ENCODE measurements at regions not wholly inside any gene's neighbourhood (a gene's known extent, or its start where the extent isn't known, plus 50 kb on each side); places are given as distances from the start of the nearest gene placed in this dataset.

GRCh38 chr13:75153834-75154233, 328.1 kb downstream of the TBC1D4 start:
- no peak for TF ChIP-seq CTCF (IDR thresholded peaks at IDR 0.05; ENCODE audit: low read depth, low read length)
- no peak for TF ChIP-seq POLR2A (IDR thresholded peaks at IDR 0.05; ENCODE audit: extremely low read depth, insufficient read length)
- no peak for TF ChIP-seq MAX (IDR thresholded peaks at IDR 0.05; ENCODE audit: low read depth, low read length)
- no peak for TF ChIP-seq MYC (IDR thresholded peaks at IDR 0.05; ENCODE audit: low read depth, low read length)

Data from NB4 (cell line).